Activated naive CD4-positive, alpha-beta T cell (primary cell): ENCODE measurements at regions not wholly inside any gene's neighbourhood (a gene's known extent, or its start where the extent isn't known, plus 50 kb on each side); places are given as distances from the start of the nearest gene placed in this dataset.

Source experiments
- DNase-seq, 4 experiments: peaks; one replicate each; lab custom pipeline; 2025; lab: John Stamatoyannopoulos, UW

GRCh38 chr7:98040626-98041360 lies 50.8 kb upstream of the OCM2 start:
- no peak for DNase-seq

DNA sequence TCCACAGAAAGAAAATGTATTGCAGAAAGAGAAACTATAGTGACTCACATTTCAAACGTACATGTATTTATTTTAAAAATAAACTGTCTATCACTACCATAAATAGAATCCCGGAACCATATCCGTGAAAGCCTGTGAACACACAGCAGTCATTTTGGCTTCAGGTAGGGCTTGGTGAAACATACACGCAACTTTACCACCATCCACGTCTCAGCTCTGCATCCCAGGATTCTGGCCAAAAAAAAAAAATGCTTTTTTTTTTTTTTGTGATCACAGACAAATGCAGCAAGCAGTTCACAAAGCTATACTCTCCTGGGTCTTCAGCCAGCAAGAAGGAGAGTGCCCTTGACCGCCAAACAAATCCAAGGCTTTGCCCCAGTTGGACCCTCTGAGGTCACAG lies 56.8 kb upstream of the OCM2 start:
- no peak for DNase-seq

DNA sequence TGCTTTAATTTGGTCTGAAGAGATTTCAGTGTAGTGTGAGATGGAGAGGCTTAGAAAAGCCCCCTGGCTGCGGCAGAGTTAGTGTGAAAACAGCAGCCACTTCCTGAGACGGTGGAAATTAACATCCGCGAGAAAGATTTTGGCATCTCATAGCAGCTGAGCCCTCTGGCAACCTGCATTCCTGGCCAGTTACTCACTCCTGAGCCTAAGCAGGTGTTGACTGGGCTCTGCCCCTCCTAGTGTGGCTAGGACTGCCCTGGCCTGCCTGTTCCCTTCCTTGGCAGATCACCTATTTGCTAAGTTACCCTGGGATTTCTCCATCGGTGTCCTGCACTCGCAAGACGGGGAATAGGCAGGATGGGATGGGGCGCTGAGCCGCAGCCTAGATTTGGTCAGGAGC lies 57.6 kb upstream of the LMTK2 start:
- no peak for DNase-seq

- DNase-seq = peak in 2 of 4 experiments; percentile 21 to 32
Observed at GRCh38 chr7:98051118-98051744, 55.4 kb upstream of the LMTK2 start.

- no peak for DNase-seq
Observed at GRCh38 chr7:98054585-98054984, 52.1 kb upstream of the LMTK2 start.

DNA sequence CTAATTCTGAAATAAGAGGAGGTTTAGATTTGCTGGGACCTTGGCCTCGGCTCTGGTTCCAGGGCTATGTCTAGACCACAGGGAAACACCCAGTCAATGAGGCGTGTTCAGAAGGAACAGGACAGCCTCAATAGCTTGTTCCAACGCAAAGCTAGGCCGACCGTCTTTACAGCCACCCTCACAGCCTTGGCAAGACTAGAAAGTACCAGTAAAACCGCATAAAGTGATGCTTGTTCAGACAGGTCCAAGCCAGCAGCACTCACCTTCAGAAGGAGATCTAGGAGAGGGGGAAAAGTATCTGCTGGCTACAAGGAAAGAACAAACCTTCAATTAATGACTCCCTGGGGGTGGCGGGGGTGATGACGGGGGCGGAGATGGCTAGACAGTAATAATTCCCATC lies 50.1 kb upstream of the LMTK2 start:
- DNase-seq = no peak
